Stimulated activated naive CD8-positive, alpha-beta T cell treated with anti-CD3 and anti-CD28 coated beads, Interleukin-15, Interleukin-2, amounts not matched to agents 100 U/mL and 50 U/mL, for 24 hours (primary cell): ENCODE measurements at regions not wholly inside any gene's neighbourhood (a gene's known extent, or its start where the extent isn't known, plus 50 kb on each side); places are given as distances from the start of the nearest gene placed in this dataset.
A peak's percentile ranks its signal among the peaks of the same experiment; 100 is the strongest.

ENCODE experiments used
- ATAC-seq: fragments of 150-1000 bp; cut with Tn5 transposase; one replicate; pipeline ENCODE4 v1.10.0; 2021
- DNase-seq: peaks from one replicate; pipeline ENCODE4 v3.0.0; 2021

- DNase-seq (no peak), ATAC-seq (no peak)
Observed at GRCh38 chr14:53355581-53356112, 202.5 kb upstream of the DDHD1 start.

GRCh38 chr14:53354336-53354735, 201.2 kb upstream of the DDHD1 start:
- DNase-seq (no peak), ATAC-seq (no peak)

- ATAC-seq: no peak
- no peak for DNase-seq
Observed at GRCh38 chr14:53350866-53351265, 197.7 kb upstream of the DDHD1 start.

GRCh38 chr14:53350429-53350828, 197.3 kb upstream of the DDHD1 start:
- DNase-seq (no peak), ATAC-seq (no peak)

GRCh38 chr14:53346988-53347387, 193.9 kb upstream of the DDHD1 start:
- ATAC-seq: no peak
- DNase-seq: no peak

- ATAC-seq (no peak), DNase-seq (no peak)
Observed at GRCh38 chr14:53341324-53341723, 188.2 kb upstream of the DDHD1 start.

GRCh38 chr14:53338192-53338591, 185.1 kb upstream of the DDHD1 start:
- ATAC-seq (peak; percentile 49), DNase-seq (no peak)

GRCh38 chr14:53336729-53337128, 183.6 kb upstream of the DDHD1 start:
- no peak for ATAC-seq

GRCh38 chr14:53333809-53334208, 180.7 kb upstream of the DDHD1 start:
- no peak for DNase-seq
- ATAC-seq: no peak

More at GRCh38 chr14:53336729-53337128, 183.6 kb upstream of the DDHD1 start:
- no peak for DNase-seq

GRCh38 chr14:53331921-53332320, 178.8 kb upstream of the DDHD1 start:
- ATAC-seq (no peak), DNase-seq (no peak)

GRCh38 chr14:53331247-53331646, 178.1 kb upstream of the DDHD1 start:
- ATAC-seq: peak; percentile 85
- DNase-seq: no peak

- DNase-seq: no peak
- no peak for ATAC-seq
Observed at GRCh38 chr14:53330441-53330840, 177.3 kb upstream of the DDHD1 start.

GRCh38 chr14:53328841-53329240, 175.7 kb upstream of the DDHD1 start:
- ATAC-seq: no peak
- DNase-seq: no peak

- ATAC-seq (peak; percentile 47), DNase-seq (no peak)
Observed at GRCh38 chr14:53327716-53328115, 174.6 kb upstream of the DDHD1 start.

GRCh38 chr14:53325176-53325806, 172.2 kb upstream of the DDHD1 start:
- ATAC-seq (no peak), DNase-seq (no peak)

GRCh38 chr14:53316504-53316903, 163.4 kb upstream of the DDHD1 start:
- ATAC-seq (no peak), DNase-seq (no peak)

GRCh38 chr14:53310412-53310811, 157.3 kb upstream of the DDHD1 start:
- ATAC-seq: no peak
- no peak for DNase-seq

GRCh38 chr14:53306911-53307310, 153.8 kb upstream of the DDHD1 start:
- peak; percentile 91 for ATAC-seq
- DNase-seq: no peak

GRCh38 chr14:53306267-53306721, 153.2 kb upstream of the DDHD1 start:
- DNase-seq (peak; percentile 55), ATAC-seq (peak; percentile 29)

GRCh38 chr14:53304726-53305381, 151.7 kb upstream of the DDHD1 start:
- no peak for DNase-seq

GRCh38 chr14:53295985-53296582, 143.0 kb upstream of the DDHD1 start:
- DNase-seq (peak; percentile 10), ATAC-seq (no peak)

More at GRCh38 chr14:53304726-53305381, 151.7 kb upstream of the DDHD1 start:
- ATAC-seq: no peak

GRCh38 chr14:53295372-53295771, 142.2 kb upstream of the DDHD1 start:
- DNase-seq (no peak), ATAC-seq (no peak)

- DNase-seq: no peak
- no peak for ATAC-seq
Observed at GRCh38 chr14:53286301-53286700, 133.2 kb upstream of the DDHD1 start.
